ENCODE measurements at regions not wholly inside any gene's neighbourhood (a gene's known extent, or its start where the extent isn't known, plus 50 kb on each side); places are given as distances from the start of the nearest gene placed in this dataset.

DNA sequence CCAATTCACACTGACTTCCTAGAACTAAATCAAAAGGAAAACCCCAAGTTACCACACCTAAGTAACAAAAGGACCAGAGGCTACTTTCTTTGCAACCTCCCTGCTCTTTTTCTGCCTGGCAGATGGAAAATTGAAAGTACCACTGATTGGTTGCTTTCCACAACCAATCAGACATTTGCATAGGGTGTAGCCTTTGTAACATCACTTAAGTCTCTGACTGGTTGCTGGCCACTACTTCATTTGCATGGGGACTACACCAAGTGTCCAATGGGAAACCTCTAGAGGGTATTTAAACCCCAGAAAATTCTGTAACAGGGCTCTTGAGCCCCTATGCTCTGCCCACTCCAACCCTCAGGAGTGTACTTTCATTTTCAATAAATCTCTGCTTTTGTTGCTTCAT, 365.0 kb downstream of the LTN1 start:
- Histone ChIP-seq H3K4me2 (no peak overlapping the region), H3K79me2 (ENCODE audit: low read depth) (no peaks in the 10 kb centered on the region), H3K4me3 (no peak overlapping the region), H3K36me3 (no peaks in the 10 kb centered on the region), H3K9ac (no peak overlapping the region), H2AFZ (replicated peaks) (no peak overlapping the region), H3K9me3 (ENCODE audit: low read depth) (no peaks in the 10 kb centered on the region), H3K27me3 (no peaks in the 10 kb centered on the region), H3K27ac (no peak overlapping the region), H4K20me1 (ENCODE audit: low read depth) (no peaks in the 10 kb centered on the region), H3K4me1 (peaks cover 2% of the 10 kb centered on the region), H3F3A (ENCODE audit: low read depth) (no peaks in the 10 kb centered on the region)
- no peak for DNase-seq (ENCODE audit: low spot score)
- peaks cover 4% of the 10 kb centered on the region for H3K9me3 Mint-ChIP-seq
- H3K4me3 Mint-ChIP-seq, result no peak overlapping the region
- H3K27me3 Mint-ChIP-seq (ENCODE audit: insufficient read depth, low read depth), result peaks cover 2% of the 10 kb centered on the region
- TF ChIP-seq EZH2 (IDR thresholded peaks at IDR 0.05), result no peak
- no peak for TF ChIP-seq EZH2phosphoT487 (IDR thresholded peaks at IDR 0.05)
- no peak for TF ChIP-seq CTCF (IDR thresholded peaks at IDR 0.05)
- H3K4me1 Mint-ChIP-seq, result peaks cover under 1% of the 10 kb centered on the region
- no peak overlapping the region for H3K27ac Mint-ChIP-seq
- H3K36me3 Mint-ChIP-seq, result no peaks in the 10 kb centered on the region

DNA sequence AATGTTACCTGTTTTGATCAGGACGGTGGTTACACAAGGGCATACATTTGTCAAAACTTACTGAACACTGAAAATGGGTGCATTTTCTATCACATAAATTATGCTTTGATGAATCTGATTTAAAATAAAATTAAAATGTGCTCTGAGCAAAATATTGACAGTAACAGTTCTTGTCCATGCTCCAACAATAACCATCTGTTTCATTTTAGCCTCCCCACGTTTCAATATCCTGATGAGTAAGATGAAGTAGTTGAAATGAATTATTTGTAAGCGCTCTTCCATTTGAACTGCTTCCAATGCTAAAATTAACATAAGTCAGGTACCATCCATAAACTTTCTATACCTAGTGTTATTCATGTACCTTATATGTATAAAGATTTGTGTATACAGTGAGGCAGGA, 365.4 kb downstream of the LTN1 start:
- Histone ChIP-seq H3K27ac (no peak overlapping the region), H2AFZ (replicated peaks) (no peak overlapping the region), H3K4me1 (no peaks in the 10 kb centered on the region), H3K4me2 (no peak overlapping the region), H3K4me3 (no peak overlapping the region), H3K36me3 (no peaks in the 10 kb centered on the region), H3F3A (ENCODE audit: low read depth) (no peaks in the 10 kb centered on the region), H4K20me1 (ENCODE audit: low read depth) (no peaks in the 10 kb centered on the region), H3K9ac (no peak overlapping the region), H3K79me2 (ENCODE audit: low read depth) (no peaks in the 10 kb centered on the region), H3K27me3 (no peaks in the 10 kb centered on the region), H3K9me3 (ENCODE audit: low read depth) (no peaks in the 10 kb centered on the region)
- Mint-ChIP-seq H3K27ac (no peak overlapping the region), H3K9me3 (peaks cover 4% of the 10 kb centered on the region), H3K36me3 (no peaks in the 10 kb centered on the region), H3K4me3 (no peak overlapping the region), H3K27me3 (ENCODE audit: insufficient read depth, low read depth) (peaks cover 2% of the 10 kb centered on the region), H3K4me1 (no peaks in the 10 kb centered on the region)
- DNase-seq (ENCODE audit: low spot score), result no peak
- no peak for TF ChIP-seq CTCF (IDR thresholded peaks at IDR 0.05)
- no peak for TF ChIP-seq EZH2phosphoT487 (IDR thresholded peaks at IDR 0.05)
- TF ChIP-seq EZH2 (IDR thresholded peaks at IDR 0.05), result no peak

- Histone ChIP-seq H3K79me2 (ENCODE audit: low read depth) (no peaks in the 10 kb centered on the region), H3K9me3 (ENCODE audit: low read depth) (no peaks in the 10 kb centered on the region), H3K36me3 (no peaks in the 10 kb centered on the region), H3K4me3 (no peak overlapping the region), H3K4me2 (no peak overlapping the region), H2AFZ (replicated peaks) (no peak overlapping the region), H3K9ac (no peak overlapping the region), H3K27me3 (no peaks in the 10 kb centered on the region), H3K27ac (no peak overlapping the region), H3K4me1 (peaks cover 2% of the 10 kb centered on the region), H3F3A (ENCODE audit: low read depth) (no peaks in the 10 kb centered on the region), H4K20me1 (ENCODE audit: low read depth) (no peaks in the 10 kb centered on the region)
- H3K27ac Mint-ChIP-seq, result no peak overlapping the region
- no peak overlapping the region for H3K4me3 Mint-ChIP-seq
- DNase-seq (ENCODE audit: low spot score), result no peak
- H3K9me3 Mint-ChIP-seq, result peaks cover 16% of the 10 kb centered on the region
- no peaks in the 10 kb centered on the region for H3K36me3 Mint-ChIP-seq
- no peak for TF ChIP-seq EZH2 (IDR thresholded peaks at IDR 0.05)
- peaks cover 1% of the 10 kb centered on the region for H3K4me1 Mint-ChIP-seq
- H3K27me3 Mint-ChIP-seq (ENCODE audit: insufficient read depth, low read depth), result peaks cover 2% of the 10 kb centered on the region
Measured at GRCh38 chr21:28624626-28625025, 368.1 kb downstream of the LTN1 start.

GRCh38 chr21:28617300-28617699, 375.4 kb downstream of the LTN1 start:
- H3K4me3 Mint-ChIP-seq, result no peak overlapping the region
- no peak overlapping the region for H3K4me3 ChIP-seq
- no peaks in the 10 kb centered on the region for H3K27me3 Mint-ChIP-seq (ENCODE audit: insufficient read depth, low read depth)

More at GRCh38 chr21:28617300-28617699, 375.4 kb downstream of the LTN1 start:
- peaks cover 3% of the 10 kb centered on the region for H3K4me1 Mint-ChIP-seq
- no peaks in the 10 kb centered on the region for H3K9me3 ChIP-seq (ENCODE audit: low read depth)
- TF ChIP-seq EZH2phosphoT487 (IDR thresholded peaks at IDR 0.05) (no peak), CTCF (IDR thresholded peaks at IDR 0.05) (no peak), EZH2 (IDR thresholded peaks at IDR 0.05) (no peak)
- no peak overlapping the region for H3K27ac Mint-ChIP-seq
- no peaks in the 10 kb centered on the region for H3F3A ChIP-seq (ENCODE audit: low read depth)
- H3K9me3 Mint-ChIP-seq, result peaks cover 12% of the 10 kb centered on the region
- H3K4me1 ChIP-seq, result peaks cover 9% of the 10 kb centered on the region
- no peaks in the 10 kb centered on the region for H3K27me3 ChIP-seq
- no peaks in the 10 kb centered on the region for H4K20me1 ChIP-seq (ENCODE audit: low read depth)
- H3K27ac ChIP-seq, result no peak overlapping the region
- no peaks in the 10 kb centered on the region for H3K36me3 ChIP-seq
- H3K36me3 Mint-ChIP-seq, result no peaks in the 10 kb centered on the region
- H3K4me2 ChIP-seq, result no peak overlapping the region
- peak overlapping the region; percentile 10 for H2AFZ ChIP-seq (replicated peaks)
- no peak for DNase-seq (ENCODE audit: low spot score)
- no peak overlapping the region for H3K9ac ChIP-seq
- no peaks in the 10 kb centered on the region for H3K79me2 ChIP-seq (ENCODE audit: low read depth)
